ENCODE measurements at regions not wholly inside any gene's neighbourhood (a gene's known extent, or its start where the extent isn't known, plus 50 kb on each side); places are given as distances from the start of the nearest gene placed in this dataset.
"Not testable (repeated sequence)": the region's sequence is repeated elsewhere in the genome, so short reads cannot be mapped to it uniquely, and the experiment has no call there.

DNA sequence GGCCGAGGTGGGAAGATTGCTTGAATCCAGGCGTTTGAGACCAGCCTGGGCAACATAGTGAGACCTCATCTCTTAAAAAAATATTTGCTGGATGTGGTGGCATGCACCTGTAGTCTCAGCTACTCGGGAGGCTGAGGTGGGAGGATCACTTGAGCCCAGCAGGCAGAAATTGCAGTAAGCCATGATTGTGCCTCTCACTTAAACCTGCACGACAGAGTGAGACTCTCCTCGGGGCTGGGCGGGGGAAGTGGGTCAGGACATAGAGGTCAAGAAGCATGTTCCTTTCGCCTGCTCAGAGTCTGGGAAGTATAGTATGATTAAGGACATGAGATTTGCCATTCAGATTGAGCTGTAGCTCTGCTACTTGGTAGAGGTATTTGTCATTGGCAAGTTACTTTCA, 52.3 kb downstream of the SEPTIN7 start:
- TF ChIP-seq, protein P1, sequence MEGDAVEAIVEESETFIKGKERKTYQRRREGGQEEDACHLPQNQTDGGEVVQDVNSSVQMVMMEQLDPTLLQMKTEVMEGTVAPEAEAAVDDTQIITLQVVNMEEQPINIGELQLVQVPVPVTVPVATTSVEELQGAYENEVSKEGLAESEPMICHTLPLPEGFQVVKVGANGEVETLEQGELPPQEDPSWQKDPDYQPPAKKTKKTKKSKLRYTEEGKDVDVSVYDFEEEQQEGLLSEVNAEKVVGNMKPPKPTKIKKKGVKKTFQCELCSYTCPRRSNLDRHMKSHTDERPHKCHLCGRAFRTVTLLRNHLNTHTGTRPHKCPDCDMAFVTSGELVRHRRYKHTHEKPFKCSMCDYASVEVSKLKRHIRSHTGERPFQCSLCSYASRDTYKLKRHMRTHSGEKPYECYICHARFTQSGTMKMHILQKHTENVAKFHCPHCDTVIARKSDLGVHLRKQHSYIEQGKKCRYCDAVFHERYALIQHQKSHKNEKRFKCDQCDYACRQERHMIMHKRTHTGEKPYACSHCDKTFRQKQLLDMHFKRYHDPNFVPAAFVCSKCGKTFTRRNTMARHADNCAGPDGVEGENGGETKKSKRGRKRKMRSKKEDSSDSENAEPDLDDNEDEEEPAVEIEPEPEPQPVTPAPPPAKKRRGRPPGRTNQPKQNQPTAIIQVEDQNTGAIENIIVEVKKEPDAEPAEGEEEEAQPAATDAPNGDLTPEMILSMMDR (IDR thresholded peaks at IDR 0.05), result not testable (repeated sequence)
- TF ChIP-seq POLR2A (IDR thresholded peaks at IDR 0.05), result not testable (repeated sequence)

All from adrenal gland (tissue), 5 donors.